ENCODE measurements at regions not wholly inside any gene's neighbourhood (a gene's known extent, or its start where the extent isn't known, plus 50 kb on each side); places are given as distances from the start of the nearest gene placed in this dataset.

DNA sequence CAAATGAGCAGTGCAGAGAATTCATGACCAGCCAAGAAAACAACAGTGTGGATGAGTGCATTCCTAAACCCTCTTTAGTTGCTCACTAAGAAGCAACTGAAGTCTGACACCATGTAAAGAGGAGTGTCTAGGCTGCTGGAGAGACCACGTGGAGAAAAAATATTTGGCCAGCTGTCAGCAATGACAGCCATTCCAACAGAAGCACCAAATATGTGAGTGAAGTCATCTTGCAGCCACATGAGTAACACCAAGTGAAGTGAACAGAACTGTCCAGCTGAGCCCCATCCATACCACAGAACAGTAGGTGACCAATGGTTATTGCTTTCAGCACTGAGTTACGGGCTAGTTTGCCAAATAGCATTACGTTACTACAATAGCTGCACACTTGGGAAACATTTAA lies 89.4 kb downstream of the TBXT start:
- TF ChIP-seq, protein P1, sequence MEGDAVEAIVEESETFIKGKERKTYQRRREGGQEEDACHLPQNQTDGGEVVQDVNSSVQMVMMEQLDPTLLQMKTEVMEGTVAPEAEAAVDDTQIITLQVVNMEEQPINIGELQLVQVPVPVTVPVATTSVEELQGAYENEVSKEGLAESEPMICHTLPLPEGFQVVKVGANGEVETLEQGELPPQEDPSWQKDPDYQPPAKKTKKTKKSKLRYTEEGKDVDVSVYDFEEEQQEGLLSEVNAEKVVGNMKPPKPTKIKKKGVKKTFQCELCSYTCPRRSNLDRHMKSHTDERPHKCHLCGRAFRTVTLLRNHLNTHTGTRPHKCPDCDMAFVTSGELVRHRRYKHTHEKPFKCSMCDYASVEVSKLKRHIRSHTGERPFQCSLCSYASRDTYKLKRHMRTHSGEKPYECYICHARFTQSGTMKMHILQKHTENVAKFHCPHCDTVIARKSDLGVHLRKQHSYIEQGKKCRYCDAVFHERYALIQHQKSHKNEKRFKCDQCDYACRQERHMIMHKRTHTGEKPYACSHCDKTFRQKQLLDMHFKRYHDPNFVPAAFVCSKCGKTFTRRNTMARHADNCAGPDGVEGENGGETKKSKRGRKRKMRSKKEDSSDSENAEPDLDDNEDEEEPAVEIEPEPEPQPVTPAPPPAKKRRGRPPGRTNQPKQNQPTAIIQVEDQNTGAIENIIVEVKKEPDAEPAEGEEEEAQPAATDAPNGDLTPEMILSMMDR (IDR thresholded peaks at IDR 0.05): no peak
- no peak for TF ChIP-seq EP300 (IDR thresholded peaks at IDR 0.05)
- TF ChIP-seq POLR2A (IDR thresholded peaks at IDR 0.05; ENCODE audit: low read depth): no peak

Data from esophagus muscularis mucosa (tissue), 4 donors.